ENCODE measurements at regions not wholly inside any gene's neighbourhood (a gene's known extent, or its start where the extent isn't known, plus 50 kb on each side); places are given as distances from the start of the nearest gene placed in this dataset.

GRCh38 chr3:78049521-78049920, 1009.6 kb downstream of the ROBO2 start:
- TF ChIP-seq POLR2A (IDR thresholded peaks at IDR 0.05) (no peak), CTCF (IDR thresholded peaks at IDR 0.05) (no peak)

Measured in esophagus squamous epithelium (tissue), 4 donors.